C4-2B (cell line): ENCODE measurements at regions not wholly inside any gene's neighbourhood (a gene's known extent, or its start where the extent isn't known, plus 50 kb on each side); places are given as distances from the start of the nearest gene placed in this dataset.

Experiments used
- CTCF ChIP-seq: fragments of 450-650 bp; conservative IDR thresholded peaks from 2 replicates; pipeline ENCODE4 v1.5.1; 2017; ENCODE audit warnings: mild to moderate bottlenecking
- ZFX ChIP-seq: fragments of 450-650 bp; IDR thresholded peaks from 2 replicates; pipeline ENCODE4 v1.6.1; 2017

GRCh38 chr12:71335151-71335962, 104.2 kb upstream of the LGR5 start:
- no peak for TF ChIP-seq CTCF
- no peak for TF ChIP-seq ZFX
